Neuronal stem cell (in vitro differentiated cells): ENCODE measurements at regions not wholly inside any gene's neighbourhood (a gene's known extent, or its start where the extent isn't known, plus 50 kb on each side); places are given as distances from the start of the nearest gene placed in this dataset.

Experiments used
- DNase-seq: peaks from one replicate; pipeline ENCODE4 v3.0.0-alpha.2; 2013; ENCODE audit warnings: low spot score
- H2AFZ ChIP-seq: one replicate; pipeline ENCODE4 v1.6.1; 2013; ENCODE audit warnings: mild to moderate bottlenecking, low read length, inconsistent platforms
- H2AK5ac ChIP-seq: 2 replicates; pipeline ENCODE4 v1.6.1; 2013; ENCODE audit warnings: low read depth, mild to moderate bottlenecking, inconsistent platforms, low read length, moderate library complexity, mixed read lengths
- H2BK120ac ChIP-seq: 2 replicates; pipeline ENCODE4 v1.6.1; 2013; ENCODE audit warnings: low read depth, mild to moderate bottlenecking, inconsistent platforms, low read length, moderate library complexity, mixed read lengths
- H2BK12ac ChIP-seq: one replicate; pipeline ENCODE4 v1.6.1; 2013; ENCODE audit warnings: low read length, inconsistent platforms
- H2BK15ac ChIP-seq: 2 replicates; pipeline ENCODE4 v1.6.1; 2013; ENCODE audit warnings: mild to moderate bottlenecking, low read length, inconsistent platforms, mixed read lengths
- H2BK5ac ChIP-seq: one replicate; pipeline ENCODE4 v1.6.1; 2013; ENCODE audit warnings: inconsistent platforms, mild to moderate bottlenecking, low read length, moderate library complexity
- H3K14ac ChIP-seq: one replicate; pipeline ENCODE4 v1.6.1; 2013; ENCODE audit warnings: low read length, inconsistent platforms
- H3K18ac ChIP-seq: 2 replicates; pipeline ENCODE4 v1.6.1; 2013; ENCODE audit warnings: low read length, inconsistent platforms
- H3K23ac ChIP-seq: 2 replicates; pipeline ENCODE4 v1.6.1; 2013; ENCODE audit warnings: low read depth, mild to moderate bottlenecking, mixed read lengths, low read length, inconsistent platforms; ENCODE audit not compliant: poor library complexity
- H3K27ac ChIP-seq: replicated peaks from 3 replicates; pipeline ENCODE4 v1.5.1; 2013; ENCODE audit warnings: low read length, inconsistent platforms
- H3K27me3 ChIP-seq, 3 experiments: 2 replicates each; pipeline ENCODE4 v1.6.1; 2013; ENCODE audit warnings: low read length in 3 of 3, mild to moderate bottlenecking in 2 of 3, inconsistent platforms in 1 of 3, low read depth in 1 of 3, mixed read lengths in 1 of 3, moderate library complexity in 1 of 3; ENCODE audit not compliant: control insufficient read depth in 3 of 3, insufficient read depth in 3 of 3
- H3K36me3 ChIP-seq, 2 donors: replicated peaks in 1 of 2; 2 replicates each; pipeline ENCODE4 v1.6.1; 2013; ENCODE audit warnings: low read length in 2 of 2; ENCODE audit not compliant: control insufficient read depth in 2 of 2, insufficient read depth in 2 of 2
- H3K4ac ChIP-seq: 2 replicates; pipeline ENCODE4 v1.6.1; 2013; ENCODE audit warnings: inconsistent platforms, mild to moderate bottlenecking, low read length, moderate library complexity
- H3K4me1 ChIP-seq, 2 donors: 1 replicate in 1 of 2; 2 replicates in 1 of 2; pipeline ENCODE4 v1.6.1; 2013; ENCODE audit warnings: low read length in 2 of 2, low read depth in 1 of 2; ENCODE audit not compliant: control insufficient read depth in 2 of 2, insufficient read depth in 1 of 2
- H3K4me2 ChIP-seq: one replicate; pipeline ENCODE4 v1.6.1; 2013; ENCODE audit warnings: mild to moderate bottlenecking, low read length, inconsistent platforms; ENCODE audit not compliant: insufficient read depth, poor library complexity, severe bottlenecking
- H3K4me3 ChIP-seq, 2 donors: 2 replicates each; pipeline ENCODE4 v1.5.1; 2013; ENCODE audit warnings: low read length in 2 of 2, mild to moderate bottlenecking in 2 of 2, inconsistent platforms in 1 of 2, moderate library complexity in 1 of 2
- H3K79me1 ChIP-seq: one replicate; pipeline ENCODE4 v1.6.1; 2013; ENCODE audit warnings: low read depth, mild to moderate bottlenecking, inconsistent platforms, low read length, moderate library complexity
- H3K9ac ChIP-seq: one replicate; pipeline ENCODE4 v1.6.1; 2013; ENCODE audit warnings: mild to moderate bottlenecking, low read depth, low read length, inconsistent platforms; ENCODE audit not compliant: poor library complexity
- H3K9me3 ChIP-seq, 2 donors: replicated peaks in 1 of 2; 2 replicates each; pipeline versions ENCODE3 to v1.6.1; 2013; ENCODE audit warnings: low read length in 2 of 2, mild to moderate bottlenecking in 2 of 2, inconsistent platforms in 1 of 2, low read depth in 1 of 2, mixed read lengths in 1 of 2, moderate library complexity in 1 of 2; ENCODE audit not compliant: control insufficient read depth in 2 of 2, insufficient read depth in 1 of 2
- H4K8ac ChIP-seq: one replicate; pipeline ENCODE4 v1.6.1; 2013; ENCODE audit warnings: low read depth, mild to moderate bottlenecking, inconsistent platforms, low read length, moderate library complexity
- H4K91ac ChIP-seq: one replicate; pipeline ENCODE4 v1.6.1; 2013; ENCODE audit warnings: low read length, low read depth, mild to moderate bottlenecking, inconsistent platforms; ENCODE audit not compliant: poor library complexity
- WGBS, 2 donors: extraction: QIAGEN DNeasy Blood & Tissue Kit; methylation state at CpG; one replicate each; pipeline ENCODE4 v1.1.7; 2013; ENCODE audit warnings: missing lambda C conversion rate in 2 of 2, mixed read lengths in 1 of 2; ENCODE audit not compliant: insufficient read length in 2 of 2, insufficient replicate concordance in 1 of 2; ENCODE audit errors: extremely low coverage in 2 of 2; 5-methylcytosine and 5-hydroxymethylcytosine counted together

- Histone ChIP-seq H4K91ac (no peak overlapping the region), H2AK5ac (no peak overlapping the region), H3K4me1 (peaks cover 0 to 4% of the 10 kb centered on the region in 2 donors), H3K18ac (no peak overlapping the region), H3K79me1 (no peaks in the 10 kb centered on the region), H3K14ac (no peak overlapping the region), H2AFZ (no peak overlapping the region), H3K27me3 (no peaks in the 10 kb centered on the region), H3K4ac (no peak overlapping the region), H3K9me3 (peaks cover 0 to 3% of the 10 kb centered on the region in 2 donors), H2BK120ac (no peak overlapping the region), H3K27ac (no peak overlapping the region), H3K36me3 (no peaks in the 10 kb centered on the region), H2BK12ac (no peak overlapping the region), H2BK5ac (no peak overlapping the region), H3K4me2 (no peak overlapping the region), H3K4me3 (no peak overlapping the region), H3K9ac (no peak overlapping the region), H4K8ac (no peak overlapping the region), H3K23ac (no peak overlapping the region), H2BK15ac (no peak overlapping the region)
- DNase-seq = no peak
- no CpG with 5 or more reads among the region's 1 CpG for WGBS, 2 donors
Measured at GRCh38 chr13:100852146-100852545, 177.6 kb upstream of the TMTC4 start.

- H3K79me1 ChIP-seq = no peaks in the 10 kb centered on the region
- H2BK15ac ChIP-seq = no peak overlapping the region
- no peak overlapping the region for H4K8ac ChIP-seq
- no peaks in the 10 kb centered on the region for H3K27me3 ChIP-seq
- no peaks in the 10 kb centered on the region for H3K4me1 ChIP-seq
- H2AK5ac ChIP-seq = no peak overlapping the region
- H3K4ac ChIP-seq = no peak overlapping the region
- no peak overlapping the region for H3K4me2 ChIP-seq
- H2AFZ ChIP-seq = no peak overlapping the region
- H4K91ac ChIP-seq = no peak overlapping the region
- H3K36me3 ChIP-seq = no peaks in the 10 kb centered on the region
- no peak overlapping the region for H3K14ac ChIP-seq
- no peak for DNase-seq
- no peak overlapping the region for H3K9ac ChIP-seq
- peaks cover 0 to 3% of the 10 kb centered on the region in 2 donors for H3K9me3 ChIP-seq
- no peak overlapping the region for H2BK5ac ChIP-seq
- no peak overlapping the region for H2BK120ac ChIP-seq
- no peak overlapping the region for H3K27ac ChIP-seq
- no peak overlapping the region for H3K23ac ChIP-seq
- no CpG with 5 or more reads among the region's 6 CpGs for WGBS, 2 donors
- no peak overlapping the region for H3K4me3 ChIP-seq
- no peak overlapping the region for H2BK12ac ChIP-seq
- no peak overlapping the region for H3K18ac ChIP-seq
Measured at GRCh38 chr13:100848304-100848703, 173.7 kb upstream of the TMTC4 start.

GRCh38 chr13:100845128-100845757 lies 170.6 kb upstream of the TMTC4 start:
- H2AFZ ChIP-seq = no peak overlapping the region
- H3K23ac ChIP-seq = no peak overlapping the region
- H2BK15ac ChIP-seq = no peak overlapping the region
- H2BK12ac ChIP-seq = no peak overlapping the region
- no peaks in the 10 kb centered on the region for H3K79me1 ChIP-seq
- WGBS, 2 donors = no CpG with 5 or more reads among the region's 3 CpGs
- H3K27me3 ChIP-seq = peaks cover 0 to 2% (median 0%) of the 10 kb centered on the region in 3 experiments
- H3K27ac ChIP-seq = no peak overlapping the region
- peaks cover 0 to 3% of the 10 kb centered on the region in 2 donors for H3K9me3 ChIP-seq
- H3K4ac ChIP-seq = no peak overlapping the region
- H3K18ac ChIP-seq = no peak overlapping the region
- no peak overlapping the region for H3K4me2 ChIP-seq
- DNase-seq = no peak
- no peak overlapping the region for H4K91ac ChIP-seq
- H3K4me3 ChIP-seq = no peak overlapping the region
- no peak overlapping the region for H3K14ac ChIP-seq
- H3K4me1 ChIP-seq = no peaks in the 10 kb centered on the region
- no peaks in the 10 kb centered on the region for H3K36me3 ChIP-seq
- no peak overlapping the region for H3K9ac ChIP-seq
- no peak overlapping the region for H2BK5ac ChIP-seq
- no peak overlapping the region for H2BK120ac ChIP-seq
- H4K8ac ChIP-seq = no peak overlapping the region
- no peak overlapping the region for H2AK5ac ChIP-seq

GRCh38 chr13:100842136-100842535 lies 167.5 kb upstream of the TMTC4 start:
- Histone ChIP-seq H3K9ac (no peak overlapping the region), H3K14ac (no peak overlapping the region), H4K8ac (no peak overlapping the region), H2AFZ (no peak overlapping the region), H2AK5ac (no peak overlapping the region), H3K18ac (no peak overlapping the region), H3K23ac (no peak overlapping the region), H3K9me3 (no peaks in the 10 kb centered on the region), H3K27me3 (peaks cover 0 to 2% (median 0%) of the 10 kb centered on the region in 3 experiments), H2BK5ac (no peak overlapping the region), H3K4ac (no peak overlapping the region), H3K36me3 (no peaks in the 10 kb centered on the region), H4K91ac (no peak overlapping the region), H2BK120ac (no peak overlapping the region), H3K79me1 (no peaks in the 10 kb centered on the region), H3K4me2 (no peak overlapping the region), H3K4me3 (no peak overlapping the region), H2BK12ac (no peak overlapping the region), H2BK15ac (no peak overlapping the region), H3K27ac (no peak overlapping the region), H3K4me1 (no peaks in the 10 kb centered on the region)
- no peak for DNase-seq
- no CpG with 5 or more reads among the region's 1 CpG for WGBS, 2 donors
